Prostate gland (tissue), 2 donors: ENCODE measurements at regions not wholly inside any gene's neighbourhood (a gene's known extent, or its start where the extent isn't known, plus 50 kb on each side); places are given as distances from the start of the nearest gene placed in this dataset.

Source experiments
- CTCF ChIP-seq, 4 experiments: fragments of 200-600 bp in 2 of 4; fragments of 450-650 bp in 2 of 4; sonication (generic) in 2 of 4; IDR thresholded peaks; 1 replicate in 3 of 4; 2 replicates in 1 of 4; pipeline ENCODE4 v1.5.1; 2016 to 2019; ENCODE audit warnings: antibody characterized with exemption in 4 of 4, mild to moderate bottlenecking in 2 of 4, moderate library complexity in 2 of 4
- POLR2A ChIP-seq: fragments of 450-650 bp; IDR thresholded peaks from one replicate; pipeline ENCODE4 v1.6.1; 2016; ENCODE audit warnings: antibody characterized with exemption, mild to moderate bottlenecking
- POLR2AphosphoS5 ChIP-seq: sonication (generic); formaldehyde crosslinking; IDR thresholded peaks from one replicate; pipeline ENCODE4 v1.6.1; 2017; ENCODE audit warnings: antibody characterized with exemption

GRCh38 chrX:46383006-46383405, 162.2 kb downstream of the ZNF674 start:
- TF ChIP-seq CTCF (IDR thresholded peaks at IDR 0.05) (no peak), POLR2AphosphoS5 (no peak), POLR2A (no peak)
